Neural cell (in vitro differentiated cells): ENCODE measurements at regions not wholly inside any gene's neighbourhood (a gene's known extent, or its start where the extent isn't known, plus 50 kb on each side); places are given as distances from the start of the nearest gene placed in this dataset.

Source experiments
- H2AFZ ChIP-seq: fragments of 200-600, 300-800 bp; sonication (generic), shearing (Covaris generic); 2 replicates; pipeline ENCODE4 v1.6.0; 2014; ENCODE audit warnings: low read depth, mild to moderate bottlenecking, antibody characterized with exemption, low read length, moderate library complexity
- H3F3A ChIP-seq: fragments of 200-600 bp; shearing (Covaris generic); 2 replicates; pipeline ENCODE4 v1.6.1; 2016; ENCODE audit warnings: mild to moderate bottlenecking, moderate library complexity, mixed read lengths, antibody characterized with exemption, low read length; ENCODE audit not compliant: insufficient read depth, poor library complexity, severe bottlenecking
- H3K27ac ChIP-seq: fragments of 200-600, 300-800 bp; sonication (generic), shearing (Covaris generic); 2 replicates; pipeline ENCODE4 v1.5.1; 2014; ENCODE audit warnings: mild to moderate bottlenecking, low read length, moderate library complexity
- H3K27me3 ChIP-seq: fragments of 300-800, 200-600 bp; sonication (generic), shearing (Covaris generic); 2 replicates; pipeline ENCODE4 v1.6.0; 2014; ENCODE audit warnings: mild to moderate bottlenecking, low read depth, low read length, moderate library complexity; ENCODE audit not compliant: insufficient read depth
- H3K36me3 ChIP-seq: fragments of 300-800, 200-600 bp; sonication (generic), shearing (Covaris generic); 2 replicates; pipeline ENCODE4 v1.5.1; 2014; ENCODE audit warnings: mild to moderate bottlenecking, antibody characterized with exemption, low read length, moderate library complexity; ENCODE audit not compliant: insufficient read depth
- H3K4me2 ChIP-seq: fragments of 300-800, 200-600 bp; sonication (generic), shearing (Covaris generic); 2 replicates; pipeline ENCODE4 v1.6.0; 2014; ENCODE audit warnings: mild to moderate bottlenecking, low read length
- H3K4me3 ChIP-seq: fragments of 300-800, 200-600 bp; sonication (generic), shearing (Covaris generic); 2 replicates; pipeline ENCODE4 v1.5.1; 2014; ENCODE audit warnings: mild to moderate bottlenecking, low read length, moderate library complexity
- H3K79me2 ChIP-seq: fragments of 200-600 bp; shearing (Covaris generic); replicated peaks from 2 replicates; pipeline ENCODE4 v1.6.0; 2014; ENCODE audit warnings: mild to moderate bottlenecking, low read length, moderate library complexity; ENCODE audit not compliant: insufficient read depth
- H3K9ac ChIP-seq: fragments of 300-800, 200-600 bp; sonication (generic), shearing (Covaris generic); 2 replicates; pipeline ENCODE4 v1.6.1; 2016; ENCODE audit warnings: mild to moderate bottlenecking, low read length, mixed read lengths
- H3K9me2 ChIP-seq: fragments of 200-600 bp; shearing (Covaris generic); 2 replicates; pipeline ENCODE4 v1.6.1; 2016; ENCODE audit warnings: mild to moderate bottlenecking, low read length, mixed read lengths; ENCODE audit not compliant: insufficient read depth
- H3K9me3 ChIP-seq: fragments of 200-600, 300-800 bp; sonication (generic), shearing (Covaris generic); 2 replicates; pipeline ENCODE4 v1.6.1; 2016; ENCODE audit warnings: mild to moderate bottlenecking, mixed run types, low read length, moderate library complexity, mixed read lengths
- H4K20me1 ChIP-seq: fragments of 200-600 bp; shearing (Covaris generic); 2 replicates; pipeline ENCODE4 v1.6.1; 2016; ENCODE audit warnings: mild to moderate bottlenecking, mixed run types; ENCODE audit not compliant: insufficient read depth
- EP300 ChIP-seq: fragments of 450-650 bp; conservative IDR thresholded peaks from 2 replicates; pipeline ENCODE4 v1.6.1; 2014; ENCODE audit warnings: antibody characterized with exemption, mild to moderate bottlenecking, moderate library complexity; ENCODE audit not compliant: poor library complexity, severe bottlenecking
- EZH2 ChIP-seq: fragments of 200-600, 300-800 bp; shearing (Covaris generic), sonication (generic); IDR thresholded peaks from 2 replicates; pipeline ENCODE4 v1.6.1; 2014; ENCODE audit warnings: antibody characterized with exemption, low read length, borderline replicate concordance, mild to moderate bottlenecking; ENCODE audit not compliant: insufficient read depth, poor library complexity, severe bottlenecking
- MXI1 ChIP-seq: fragments of 450-650 bp; conservative IDR thresholded peaks from 2 replicates; pipeline ENCODE4 v1.6.1; 2014; ENCODE audit warnings: antibody characterized with exemption, mild to moderate bottlenecking; ENCODE audit not compliant: poor library complexity, severe bottlenecking
- POLR2AphosphoS5 ChIP-seq: IDR thresholded peaks from 2 replicates; pipeline ENCODE4 v1.6.1; 2012
- RAD21 ChIP-seq: fragments of 450-650 bp; conservative IDR thresholded peaks from 2 replicates; pipeline ENCODE4 v1.6.1; 2014; ENCODE audit warnings: antibody characterized with exemption, mild to moderate bottlenecking, moderate library complexity
- SMC3 ChIP-seq: fragments of 450-650 bp; conservative IDR thresholded peaks from 2 replicates; pipeline ENCODE4 v1.6.1; 2014; ENCODE audit warnings: antibody characterized with exemption, mild to moderate bottlenecking, moderate library complexity; ENCODE audit not compliant: poor library complexity
- TAF1 ChIP-seq: IDR thresholded peaks from 2 replicates; pipeline ENCODE4 v1.6.1; 2012; ENCODE audit warnings: low read depth
- TF ChIP-seq, protein P1 (sequence below): IDR thresholded peaks from 2 replicates; pipeline ENCODE4 v1.6.1; 2012; ENCODE audit warnings: borderline replicate concordance
- TF ChIP-seq, protein P2 (sequence below): fragments of 450-650 bp; IDR thresholded peaks from 2 replicates; pipeline ENCODE4 v1.5.1; 2014; ENCODE audit warnings: antibody characterized with exemption, mild to moderate bottlenecking, moderate library complexity; ENCODE audit not compliant: poor library complexity, severe bottlenecking

DNA sequence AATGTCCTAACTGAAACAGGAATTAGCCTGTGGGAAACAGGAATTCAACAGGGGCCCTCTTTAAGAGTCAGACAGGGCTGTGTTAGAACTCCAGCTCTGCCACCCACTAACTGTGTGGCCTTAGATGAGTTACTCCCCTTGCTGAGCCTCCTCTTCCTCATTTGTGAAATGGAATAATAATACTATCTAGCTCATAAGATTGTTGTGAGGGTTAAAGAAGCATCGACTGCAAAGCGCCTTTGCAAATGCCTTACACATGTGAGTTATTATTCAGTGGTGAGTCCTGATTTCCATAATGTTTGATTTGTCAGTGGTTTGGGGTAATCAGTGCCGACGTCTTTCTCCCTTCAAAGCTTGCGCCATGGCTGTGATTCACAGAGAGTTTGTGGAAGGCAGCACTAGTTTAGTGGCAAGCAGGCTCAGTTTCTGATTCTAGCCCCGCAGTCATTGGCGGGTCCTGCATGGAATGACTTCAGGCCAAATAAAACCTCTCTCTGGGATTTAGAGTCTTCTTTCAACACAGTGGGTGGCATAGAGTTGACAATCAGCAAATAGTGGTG, 388.5 kb downstream of the PLPP3 start:
- Histone ChIP-seq H4K20me1 (no peaks in the 10 kb centered on the region), H3K9me3 (no peaks in the 10 kb centered on the region), H3K27ac (no peak overlapping the region), H3K36me3 (no peaks in the 10 kb centered on the region), H3K4me2 (no peak overlapping the region), H3F3A (no peaks in the 10 kb centered on the region), H3K79me2 (no peaks in the 10 kb centered on the region), H3K27me3 (no peaks in the 10 kb centered on the region), H3K4me3 (no peak overlapping the region), H2AFZ (no peak overlapping the region), H3K9ac (no peak overlapping the region), H3K9me2 (no peaks in the 10 kb centered on the region)
- TF ChIP-seq MXI1: no peak
- TF ChIP-seq POLR2AphosphoS5: no peak
- no peak for TF ChIP-seq TAF1
- no peak for TF ChIP-seq EZH2
- TF ChIP-seq SMC3: no peak
- TF ChIP-seq, protein P1, sequence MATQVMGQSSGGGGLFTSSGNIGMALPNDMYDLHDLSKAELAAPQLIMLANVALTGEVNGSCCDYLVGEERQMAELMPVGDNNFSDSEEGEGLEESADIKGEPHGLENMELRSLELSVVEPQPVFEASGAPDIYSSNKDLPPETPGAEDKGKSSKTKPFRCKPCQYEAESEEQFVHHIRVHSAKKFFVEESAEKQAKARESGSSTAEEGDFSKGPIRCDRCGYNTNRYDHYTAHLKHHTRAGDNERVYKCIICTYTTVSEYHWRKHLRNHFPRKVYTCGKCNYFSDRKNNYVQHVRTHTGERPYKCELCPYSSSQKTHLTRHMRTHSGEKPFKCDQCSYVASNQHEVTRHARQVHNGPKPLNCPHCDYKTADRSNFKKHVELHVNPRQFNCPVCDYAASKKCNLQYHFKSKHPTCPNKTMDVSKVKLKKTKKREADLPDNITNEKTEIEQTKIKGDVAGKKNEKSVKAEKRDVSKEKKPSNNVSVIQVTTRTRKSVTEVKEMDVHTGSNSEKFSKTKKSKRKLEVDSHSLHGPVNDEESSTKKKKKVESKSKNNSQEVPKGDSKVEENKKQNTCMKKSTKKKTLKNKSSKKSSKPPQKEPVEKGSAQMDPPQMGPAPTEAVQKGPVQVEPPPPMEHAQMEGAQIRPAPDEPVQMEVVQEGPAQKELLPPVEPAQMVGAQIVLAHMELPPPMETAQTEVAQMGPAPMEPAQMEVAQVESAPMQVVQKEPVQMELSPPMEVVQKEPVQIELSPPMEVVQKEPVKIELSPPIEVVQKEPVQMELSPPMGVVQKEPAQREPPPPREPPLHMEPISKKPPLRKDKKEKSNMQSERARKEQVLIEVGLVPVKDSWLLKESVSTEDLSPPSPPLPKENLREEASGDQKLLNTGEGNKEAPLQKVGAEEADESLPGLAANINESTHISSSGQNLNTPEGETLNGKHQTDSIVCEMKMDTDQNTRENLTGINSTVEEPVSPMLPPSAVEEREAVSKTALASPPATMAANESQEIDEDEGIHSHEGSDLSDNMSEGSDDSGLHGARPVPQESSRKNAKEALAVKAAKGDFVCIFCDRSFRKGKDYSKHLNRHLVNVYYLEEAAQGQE: no peak
- TF ChIP-seq EP300: no peak
- TF ChIP-seq, protein P2, sequence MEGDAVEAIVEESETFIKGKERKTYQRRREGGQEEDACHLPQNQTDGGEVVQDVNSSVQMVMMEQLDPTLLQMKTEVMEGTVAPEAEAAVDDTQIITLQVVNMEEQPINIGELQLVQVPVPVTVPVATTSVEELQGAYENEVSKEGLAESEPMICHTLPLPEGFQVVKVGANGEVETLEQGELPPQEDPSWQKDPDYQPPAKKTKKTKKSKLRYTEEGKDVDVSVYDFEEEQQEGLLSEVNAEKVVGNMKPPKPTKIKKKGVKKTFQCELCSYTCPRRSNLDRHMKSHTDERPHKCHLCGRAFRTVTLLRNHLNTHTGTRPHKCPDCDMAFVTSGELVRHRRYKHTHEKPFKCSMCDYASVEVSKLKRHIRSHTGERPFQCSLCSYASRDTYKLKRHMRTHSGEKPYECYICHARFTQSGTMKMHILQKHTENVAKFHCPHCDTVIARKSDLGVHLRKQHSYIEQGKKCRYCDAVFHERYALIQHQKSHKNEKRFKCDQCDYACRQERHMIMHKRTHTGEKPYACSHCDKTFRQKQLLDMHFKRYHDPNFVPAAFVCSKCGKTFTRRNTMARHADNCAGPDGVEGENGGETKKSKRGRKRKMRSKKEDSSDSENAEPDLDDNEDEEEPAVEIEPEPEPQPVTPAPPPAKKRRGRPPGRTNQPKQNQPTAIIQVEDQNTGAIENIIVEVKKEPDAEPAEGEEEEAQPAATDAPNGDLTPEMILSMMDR: no peak
- no peak for TF ChIP-seq RAD21

DNA sequence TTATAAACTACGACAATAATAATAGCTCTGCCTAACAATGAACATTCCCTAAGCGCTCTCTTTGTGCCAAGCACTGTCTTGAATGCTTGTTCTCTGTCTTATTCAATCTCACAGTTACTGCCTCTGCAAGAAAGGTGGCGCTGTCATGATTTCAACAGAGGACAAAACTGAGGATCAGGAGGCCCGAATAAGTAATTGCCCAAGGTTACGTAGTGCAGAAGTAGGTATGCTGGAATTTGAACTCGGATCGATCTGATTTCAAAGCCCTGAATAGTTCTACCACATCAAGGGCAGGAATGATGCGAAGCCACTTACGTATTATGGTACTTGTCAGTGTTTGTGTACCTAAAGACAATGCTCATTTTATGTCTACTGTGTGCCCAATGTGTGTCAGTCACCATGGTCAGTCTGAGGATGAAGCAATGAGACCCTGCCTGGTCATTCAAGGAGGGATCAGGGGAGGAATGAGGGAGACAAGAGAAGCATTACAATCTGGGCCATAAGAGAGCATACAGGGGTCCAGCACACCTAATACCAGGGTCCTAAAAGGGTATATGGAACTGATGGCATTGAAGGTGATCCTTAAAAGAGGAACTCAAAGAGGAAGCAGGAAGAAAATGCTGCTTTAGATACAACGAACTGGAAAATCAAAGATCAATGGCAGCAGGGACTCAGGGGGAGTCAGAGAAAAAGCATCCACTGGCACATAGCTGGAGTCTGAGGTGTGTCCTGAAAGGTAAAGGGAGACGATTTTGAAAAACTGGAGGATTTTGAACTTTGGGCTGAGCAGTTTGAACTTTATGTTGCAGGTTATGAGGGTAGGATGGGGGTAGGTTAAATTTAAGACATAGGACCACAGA, 389.2 kb downstream of the PLPP3 start:
- Histone ChIP-seq H3K9ac (no peak overlapping the region), H3K4me2 (no peak overlapping the region), H3K4me3 (no peak overlapping the region), H3K9me2 (no peaks in the 10 kb centered on the region), H3F3A (no peaks in the 10 kb centered on the region), H3K27me3 (no peaks in the 10 kb centered on the region), H3K9me3 (no peaks in the 10 kb centered on the region), H2AFZ (no peak overlapping the region), H3K36me3 (no peaks in the 10 kb centered on the region), H4K20me1 (no peaks in the 10 kb centered on the region), H3K27ac (no peak overlapping the region), H3K79me2 (no peaks in the 10 kb centered on the region)
- no peak for TF ChIP-seq EZH2
- TF ChIP-seq, protein P2: peak; percentile 18
